Breast epithelium (tissue), 3 donors: ENCODE measurements at regions not wholly inside any gene's neighbourhood (a gene's known extent, or its start where the extent isn't known, plus 50 kb on each side); places are given as distances from the start of the nearest gene placed in this dataset.

Experiments used
- CTCF ChIP-seq, 3 donors: fragments of 450-650 bp; IDR thresholded peaks; one replicate each; pipeline ENCODE4 v1.5.1; 2016 to 2017; ENCODE audit warnings: antibody characterized with exemption in 3 of 3, mild to moderate bottlenecking in 3 of 3, moderate library complexity in 3 of 3
- POLR2A ChIP-seq: fragments of 450-650 bp; IDR thresholded peaks from one replicate; pipeline ENCODE4 v1.6.1; 2016; ENCODE audit warnings: antibody characterized with exemption, mild to moderate bottlenecking, moderate library complexity
- POLR2AphosphoS5 ChIP-seq, 3 donors: sonication (generic); formaldehyde crosslinking; IDR thresholded peaks; one replicate each; pipeline ENCODE4 v1.6.1; 2017; ENCODE audit warnings: antibody characterized with exemption in 3 of 3

- TF ChIP-seq CTCF (IDR thresholded peaks at IDR 0.05): no peak
- TF ChIP-seq POLR2A: no peak
- TF ChIP-seq POLR2AphosphoS5 (IDR thresholded peaks at IDR 0.05): no peak
These were observed 390.3 kb upstream of the MBL2 start for GRCh38 chr10:53162856-53163255.
